WTC11 (cell line): ENCODE measurements at regions not wholly inside any gene's neighbourhood (a gene's known extent, or its start where the extent isn't known, plus 50 kb on each side); places are given as distances from the start of the nearest gene placed in this dataset.

Experiments
- ATAC-seq: fragments of 200-7000 bp; cut with Tn5 transposase; 2 replicates; pipeline ENCODE4 v1.10.0; 2021; ENCODE audit warnings: mild to moderate bottlenecking, moderate library complexity
- CTCF ChIA-PET: fragments of 300-600 bp; sonication (Branson Sonifier 250); formaldehyde crosslinking; loops from one replicate; lab custom pipeline; 2021; ENCODE audit warnings: antibody characterized with exemption; lab: Charles Lee
- POLR2A ChIA-PET: fragments of 350-600 bp; sonication (Branson Sonifier 250); formaldehyde crosslinking; loops from one replicate; lab custom pipeline; 2021; ENCODE audit warnings: antibody characterized with exemption; lab: Charles Lee
- DNase-seq: peaks from one replicate; pipeline ENCODE4 v3.0.0; 2021; ENCODE audit warnings: low spot score
- H3K27ac Mint-ChIP-seq: 2 replicates; pipeline ENCODE4 v1.8.0; 2021; ENCODE audit warnings: mixed read lengths
- H3K27me3 Mint-ChIP-seq: 2 replicates; pipeline ENCODE4 v1.8.0; 2021; ENCODE audit warnings: low read depth, mild to moderate bottlenecking, moderate library complexity, mixed read lengths
- H3K36me3 Mint-ChIP-seq: 2 replicates; pipeline ENCODE4 v1.8.0; 2021; ENCODE audit warnings: mixed read lengths
- H3K4me1 Mint-ChIP-seq: 2 replicates; pipeline ENCODE4 v1.8.0; 2022; ENCODE audit warnings: mixed read lengths
- H3K4me3 Mint-ChIP-seq: 2 replicates; pipeline ENCODE4 v1.8.0; 2021; ENCODE audit warnings: mild to moderate bottlenecking, moderate library complexity, mixed read lengths
- H3K9me3 Mint-ChIP-seq: 2 replicates; pipeline ENCODE4 v1.8.0; 2021; ENCODE audit warnings: mixed read lengths
- ATF1 ChIP-seq: sonication (generic); formaldehyde crosslinking; IDR thresholded peaks from 2 replicates; pipeline ENCODE4 v1.8.1; 2023; ENCODE audit warnings: mild to moderate bottlenecking, moderate library complexity, missing genetic modification reagents
- ATF2 ChIP-seq: sonication (generic); formaldehyde crosslinking; IDR thresholded peaks from 2 replicates; pipeline ENCODE4 v1.8.1; 2022; ENCODE audit warnings: low read depth, missing genetic modification reagents, borderline replicate concordance
- CBFB ChIP-seq: sonication (generic); formaldehyde crosslinking; IDR thresholded peaks from 2 replicates; pipeline ENCODE4 v1.8.1; 2022; ENCODE audit warnings: mild to moderate bottlenecking, low read depth, missing genetic modification reagents
- CREM ChIP-seq: sonication (generic); formaldehyde crosslinking; IDR thresholded peaks from 2 replicates; pipeline ENCODE4 v1.8.1; 2022; ENCODE audit warnings: mild to moderate bottlenecking, missing genetic modification reagents, moderate library complexity
- E2F1 ChIP-seq: sonication (generic); formaldehyde crosslinking; IDR thresholded peaks from 2 replicates; pipeline ENCODE4 v1.8.0; 2022; ENCODE audit warnings: mild to moderate bottlenecking, missing genetic modification reagents
- FOXP4 ChIP-seq: sonication (generic); formaldehyde crosslinking; IDR thresholded peaks from 2 replicates; pipeline ENCODE4 v1.8.0; 2022; ENCODE audit warnings: mild to moderate bottlenecking, missing genetic modification reagents
- OVOL2 ChIP-seq: fragments of 250-450 bp; sonication (Bioruptor Pico); IDR thresholded peaks from 2 replicates; pipeline ENCODE4 v1.9.0; 2021; ENCODE audit warnings: mild to moderate bottlenecking, borderline replicate concordance
- PRDM15 ChIP-seq: sonication (generic); formaldehyde crosslinking; IDR thresholded peaks from 2 replicates; pipeline ENCODE4 v1.8.0; 2022; ENCODE audit warnings: missing genetic modification reagents
- PREB ChIP-seq: sonication (generic); formaldehyde crosslinking; IDR thresholded peaks from 2 replicates; pipeline ENCODE4 v1.8.1; 2022; ENCODE audit warnings: mild to moderate bottlenecking, missing genetic modification reagents, moderate library complexity, borderline replicate concordance
- PRRX2 ChIP-seq: fragments of 250-450 bp; sonication (Bioruptor Pico); IDR thresholded peaks from 2 replicates; pipeline ENCODE4 v1.8.0; 2021; ENCODE audit warnings: mild to moderate bottlenecking
- SMAD3 ChIP-seq: sonication (generic); formaldehyde crosslinking; IDR thresholded peaks from 2 replicates; pipeline ENCODE4 v1.8.0; 2022; ENCODE audit warnings: missing genetic modification reagents, mild to moderate bottlenecking, borderline replicate concordance
- ZNF425 ChIP-seq: fragments of 250-450 bp; sonication (Bioruptor Pico); conservative IDR thresholded peaks from 2 replicates; pipeline ENCODE4 v1.9.0; 2021; ENCODE audit warnings: mild to moderate bottlenecking
- ZNF671 ChIP-seq: fragments of 250-450 bp; sonication (Bioruptor Pico); IDR thresholded peaks from 2 replicates; pipeline ENCODE4 v1.8.0; 2021; ENCODE audit warnings: mild to moderate bottlenecking
- TF ChIP-seq, protein P1 (sequence below): fragments of 250-450 bp; sonication (Bioruptor Pico); IDR thresholded peaks from 2 replicates; pipeline ENCODE4 v1.9.0; 2021; ENCODE audit warnings: moderate library complexity, mild to moderate bottlenecking, inconsistent platforms, borderline replicate concordance

DNA sequence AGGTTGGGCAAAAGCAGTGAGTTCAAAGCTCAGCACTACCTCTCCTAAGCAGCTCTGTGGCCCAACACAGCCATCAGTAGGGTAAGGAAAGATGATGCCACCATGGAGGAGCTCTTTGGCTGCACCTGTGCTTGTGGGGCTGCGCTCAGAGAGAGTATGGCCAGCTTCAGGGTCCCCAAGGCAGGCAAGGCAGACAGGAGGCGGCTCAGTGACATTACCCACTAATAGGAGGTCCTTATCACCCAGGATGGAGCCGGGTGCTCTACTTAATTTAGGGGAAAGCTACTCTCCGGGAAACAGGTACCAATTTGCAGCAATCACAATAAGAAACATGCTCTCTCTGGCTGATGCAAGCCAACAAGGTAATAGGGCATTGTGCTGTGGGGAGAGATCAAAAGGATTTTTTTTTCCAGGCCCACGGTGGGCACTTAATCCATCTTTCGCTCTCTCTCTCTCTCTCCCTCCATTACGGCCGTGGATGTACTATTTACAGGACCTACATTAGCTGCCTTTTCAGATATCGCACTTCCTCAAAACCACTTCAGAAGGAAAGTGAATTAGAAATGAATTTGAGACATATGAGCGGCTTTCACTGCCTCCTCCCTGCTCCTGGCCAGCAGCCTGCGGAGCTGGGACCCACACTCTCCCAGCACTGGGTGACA, 446.3 kb downstream of the SOX6 start:
- no peak for TF ChIP-seq PRRX2 (CRISPR knock-in tag)
- no peak for TF ChIP-seq PRDM15 (CRISPR knock-in tag)
- TF ChIP-seq ZNF425 (CRISPR knock-in tag), result no peak
- TF ChIP-seq FOXP4, result no peak
- TF ChIP-seq ATF1 (CRISPR knock-in tag), result no peak
- CTCF ChIA-PET, result interaction anchor here (1.3 kb wide), 1 partner anchor 14 kb away, joined by 3 read pairs; no protein-coding TSS in a partner anchor
- POLR2A ChIA-PET, result no interaction called here
- H3K4me1 Mint-ChIP-seq, result no peaks in the 10 kb centered on the region
- H3K4me3 Mint-ChIP-seq, result no peak overlapping the region
- no peaks in the 10 kb centered on the region for H3K27me3 Mint-ChIP-seq
- no peak for ATAC-seq
- no peak for DNase-seq
- no peaks in the 10 kb centered on the region for H3K36me3 Mint-ChIP-seq
- H3K27ac Mint-ChIP-seq, result no peak overlapping the region
- no peaks in the 10 kb centered on the region for H3K9me3 Mint-ChIP-seq

- ChIA-PET POLR2A (no interaction called here), CTCF (no interaction called here)
- Mint-ChIP-seq H3K27me3 (no peaks in the 10 kb centered on the region), H3K27ac (no peak overlapping the region), H3K9me3 (no peaks in the 10 kb centered on the region), H3K4me3 (no peak overlapping the region), H3K36me3 (no peaks in the 10 kb centered on the region), H3K4me1 (no peaks in the 10 kb centered on the region)
- ATAC-seq, result no peak
- no peak for TF ChIP-seq SMAD3 (CRISPR knock-in tag)
- no peak for TF ChIP-seq CREM (CRISPR knock-in tag)
- TF ChIP-seq ZNF425 (CRISPR knock-in tag), result no peak
- no peak for TF ChIP-seq E2F1 (CRISPR knock-in tag)
- TF ChIP-seq PREB, result no peak
- TF ChIP-seq, protein P1, sequence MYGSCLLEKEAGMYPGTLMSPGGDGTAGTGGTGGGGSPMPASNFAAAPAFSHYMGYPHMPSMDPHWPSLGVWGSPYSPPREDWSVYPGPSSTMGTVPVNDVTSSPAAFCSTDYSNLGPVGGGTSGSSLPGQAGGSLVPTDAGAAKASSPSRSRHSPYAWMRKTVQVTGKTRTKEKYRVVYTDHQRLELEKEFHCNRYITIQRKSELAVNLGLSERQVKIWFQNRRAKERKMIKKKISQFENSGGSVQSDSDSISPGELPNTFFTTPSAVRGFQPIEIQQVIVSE (CRISPR knock-in tag), result no peak
- TF ChIP-seq ATF2, result no peak
- no peak for TF ChIP-seq ZNF671
- no peak for TF ChIP-seq CBFB (CRISPR knock-in tag)
- TF ChIP-seq OVOL2 (CRISPR knock-in tag), result no peak
- no peak for DNase-seq
These were observed 445.6 kb downstream of the SOX6 start for GRCh38 chr11:15910761-15911160.
